Lower leg skin (tissue), 3 donors: ENCODE measurements at regions not wholly inside any gene's neighbourhood (a gene's known extent, or its start where the extent isn't known, plus 50 kb on each side); places are given as distances from the start of the nearest gene placed in this dataset.

Experiments
- POLR2A ChIP-seq, 2 donors: fragments of 450-650 bp; IDR thresholded peaks; one replicate each; pipeline ENCODE4 v1.6.1; 2016 to 2017; ENCODE audit warnings: antibody characterized with exemption in 2 of 2, mild to moderate bottlenecking in 1 of 2, moderate library complexity in 1 of 2
- TF ChIP-seq, protein P1 (sequence below), 3 donors: fragments of 450-650 bp; IDR thresholded peaks; one replicate each; pipeline ENCODE4 v1.5.1; 2016; ENCODE audit warnings: antibody characterized with exemption in 3 of 3, mild to moderate bottlenecking in 3 of 3, moderate library complexity in 2 of 3

DNA sequence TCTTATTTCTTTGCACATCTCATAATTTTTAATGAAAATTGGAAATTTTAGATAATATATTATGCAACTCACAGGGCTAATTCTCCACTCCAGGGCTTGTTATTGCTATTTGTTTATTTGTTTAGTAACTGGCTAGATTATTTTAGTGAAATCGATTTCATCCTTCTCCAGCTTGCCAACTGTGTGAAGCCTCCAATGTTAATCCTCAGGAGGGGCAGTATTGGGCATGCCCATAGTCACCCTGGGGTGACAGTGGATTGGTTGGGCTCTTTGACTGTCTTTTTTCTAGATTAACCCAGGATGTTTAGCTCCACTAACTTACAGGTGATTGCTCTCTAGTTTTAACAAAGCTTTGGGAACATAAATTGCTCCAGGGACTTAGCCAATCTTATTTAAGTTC is 450.1 kb downstream of the BMP2 start:
- TF ChIP-seq, protein P1, sequence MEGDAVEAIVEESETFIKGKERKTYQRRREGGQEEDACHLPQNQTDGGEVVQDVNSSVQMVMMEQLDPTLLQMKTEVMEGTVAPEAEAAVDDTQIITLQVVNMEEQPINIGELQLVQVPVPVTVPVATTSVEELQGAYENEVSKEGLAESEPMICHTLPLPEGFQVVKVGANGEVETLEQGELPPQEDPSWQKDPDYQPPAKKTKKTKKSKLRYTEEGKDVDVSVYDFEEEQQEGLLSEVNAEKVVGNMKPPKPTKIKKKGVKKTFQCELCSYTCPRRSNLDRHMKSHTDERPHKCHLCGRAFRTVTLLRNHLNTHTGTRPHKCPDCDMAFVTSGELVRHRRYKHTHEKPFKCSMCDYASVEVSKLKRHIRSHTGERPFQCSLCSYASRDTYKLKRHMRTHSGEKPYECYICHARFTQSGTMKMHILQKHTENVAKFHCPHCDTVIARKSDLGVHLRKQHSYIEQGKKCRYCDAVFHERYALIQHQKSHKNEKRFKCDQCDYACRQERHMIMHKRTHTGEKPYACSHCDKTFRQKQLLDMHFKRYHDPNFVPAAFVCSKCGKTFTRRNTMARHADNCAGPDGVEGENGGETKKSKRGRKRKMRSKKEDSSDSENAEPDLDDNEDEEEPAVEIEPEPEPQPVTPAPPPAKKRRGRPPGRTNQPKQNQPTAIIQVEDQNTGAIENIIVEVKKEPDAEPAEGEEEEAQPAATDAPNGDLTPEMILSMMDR (IDR thresholded peaks at IDR 0.05), result no peak
- no peak for TF ChIP-seq POLR2A (IDR thresholded peaks at IDR 0.05)
